Spleen (tissue), 11 donors: ENCODE measurements at regions not wholly inside any gene's neighbourhood (a gene's known extent, or its start where the extent isn't known, plus 50 kb on each side); places are given as distances from the start of the nearest gene placed in this dataset.

ENCODE experiments used
- DNase-seq: peaks from one replicate; pipeline ENCODE4 v3.0.0-alpha.2; 2020
- H3K27ac ChIP-seq, 8 donors: fragments of 200-600 bp; sonication (generic) in 7 of 8; 1 replicate in 4 of 8; 2 replicates in 4 of 8; pipeline versions ENCODE4 v1.5.0 to v1.8.0; 2016 to 2021; ENCODE audit warnings: inconsistent platforms in 4 of 8, mild to moderate bottlenecking in 4 of 8, moderate library complexity in 1 of 8
- H3K27me3 ChIP-seq, 7 donors: fragments of 200-600 bp; sonication (generic) in 6 of 7; replicated peaks in 1 of 7; 1 replicate in 4 of 7; 2 replicates in 3 of 7; pipeline versions ENCODE4 v1.5.0 to v1.8.0; 2016 to 2021; ENCODE audit warnings: inconsistent platforms in 3 of 7, mild to moderate bottlenecking in 1 of 7
- H3K36me3 ChIP-seq, 6 donors: fragments of 200-600 bp; sonication (generic) in 5 of 6; 1 replicate in 4 of 6; 2 replicates in 2 of 6; pipeline versions ENCODE4 v1.5.0 to v1.8.0; 2016 to 2021; ENCODE audit warnings: inconsistent platforms in 2 of 6
- H3K4me1 ChIP-seq, 6 donors: fragments of 200-600 bp; sonication (generic) in 5 of 6; 1 replicate in 3 of 6; 2 replicates in 3 of 6; pipeline versions ENCODE4 v1.5.0 to v1.8.0; 2016 to 2021; ENCODE audit warnings: inconsistent platforms in 3 of 6
- H3K4me3 ChIP-seq, 8 donors: fragments of 200-600 bp; sonication (generic) in 7 of 8; 1 replicate in 4 of 8; 2 replicates in 4 of 8; pipeline versions ENCODE4 v1.5.0 to v1.8.0; 2016 to 2021; ENCODE audit warnings: inconsistent platforms in 4 of 8, mild to moderate bottlenecking in 4 of 8, moderate library complexity in 2 of 8
- H3K9me3 ChIP-seq, 8 donors: fragments of 200-600 bp; sonication (generic) in 7 of 8; 1 replicate in 4 of 8; 2 replicates in 4 of 8; pipeline versions ENCODE4 v1.5.0 to v1.8.0; 2016 to 2021; ENCODE audit warnings: inconsistent platforms in 4 of 8
- POLR2A ChIP-seq, 3 donors: fragments of 450-650 bp; IDR thresholded peaks; one replicate each; pipeline ENCODE4 v1.5.1; 2017; ENCODE audit warnings: antibody characterized with exemption in 3 of 3, mild to moderate bottlenecking in 1 of 3
- POLR2AphosphoS5 ChIP-seq, 3 donors: sonication (generic); formaldehyde crosslinking; IDR thresholded peaks; one replicate each; pipeline ENCODE4 v1.5.1; 2017; ENCODE audit warnings: antibody characterized with exemption in 3 of 3
- WGBS, 5 donors: extraction: QIAGEN DNeasy Blood & Tissue Kit in 3 of 5; methylation state at CpG; one replicate each; pipeline versions ENCODE4 v1.1.5 to v1.1.7; 2013 to 2018; 5-methylcytosine and 5-hydroxymethylcytosine counted together
- intact Hi-C: fragments of 100-400 bp; cut with DNase I; formaldehyde crosslinking; loops from one replicate; pipeline ENCODE4 v1.15.0; 2023; ENCODE audit warnings: low total_unique reads
- TF ChIP-seq, protein P1 (sequence below), 11 experiments: fragments of 200-600 bp in 7 of 11; fragments of 450-650 bp in 4 of 11; sonication (generic) in 4 of 11; IDR thresholded peaks in 8 of 11; conservative IDR thresholded peaks in 3 of 11; 1 replicate in 7 of 11; 2 replicates in 4 of 11; pipeline versions ENCODE4 v1.4.0 to v1.8.0; 2016 to 2021; ENCODE audit warnings: antibody characterized with exemption in 11 of 11, inconsistent platforms in 4 of 11, mild to moderate bottlenecking in 1 of 11
- donor health status: healthy with polysubstance abuse.
- donor health status: DM: no; HTN: no; CAD: no; lungs with moderate emphysema.
- donor health status: DM: no; HTN: no; CAD: no.
- donor health status: Bipolar disorder and iron deficiency.
- donor health status: healthy.
- donor health status: DM: no; HTN: no; CAD: no.
- donor health status: DM: yes; HTN: yes; CAD: no.

DNA sequence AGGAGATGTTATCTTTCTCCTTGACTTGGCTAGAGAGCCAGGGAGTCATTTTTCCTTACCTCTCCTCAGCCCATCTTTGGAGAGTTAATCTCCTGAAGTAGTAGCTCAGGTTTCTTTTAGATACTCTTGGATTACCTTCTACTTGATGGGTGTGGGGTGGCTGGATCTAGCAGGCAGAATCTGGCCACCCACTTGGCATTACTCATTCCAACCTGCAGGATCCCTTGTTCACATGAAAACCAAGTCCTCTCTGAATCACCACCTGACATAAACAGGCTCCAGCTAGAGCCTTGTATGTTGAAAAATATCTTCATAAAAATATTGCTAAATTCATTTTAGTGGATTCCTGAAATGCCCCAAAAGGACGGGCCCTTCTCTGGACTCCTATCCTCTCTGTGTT lies 250.6 kb upstream of the PLET1 start:
- no peaks in the 10 kb centered on the region for H3K36me3 ChIP-seq
- TF ChIP-seq POLR2AphosphoS5 (IDR thresholded peaks at IDR 0.05) (no peak), POLR2A (IDR thresholded peaks at IDR 0.05) (no peak)
- TF ChIP-seq, protein P1, sequence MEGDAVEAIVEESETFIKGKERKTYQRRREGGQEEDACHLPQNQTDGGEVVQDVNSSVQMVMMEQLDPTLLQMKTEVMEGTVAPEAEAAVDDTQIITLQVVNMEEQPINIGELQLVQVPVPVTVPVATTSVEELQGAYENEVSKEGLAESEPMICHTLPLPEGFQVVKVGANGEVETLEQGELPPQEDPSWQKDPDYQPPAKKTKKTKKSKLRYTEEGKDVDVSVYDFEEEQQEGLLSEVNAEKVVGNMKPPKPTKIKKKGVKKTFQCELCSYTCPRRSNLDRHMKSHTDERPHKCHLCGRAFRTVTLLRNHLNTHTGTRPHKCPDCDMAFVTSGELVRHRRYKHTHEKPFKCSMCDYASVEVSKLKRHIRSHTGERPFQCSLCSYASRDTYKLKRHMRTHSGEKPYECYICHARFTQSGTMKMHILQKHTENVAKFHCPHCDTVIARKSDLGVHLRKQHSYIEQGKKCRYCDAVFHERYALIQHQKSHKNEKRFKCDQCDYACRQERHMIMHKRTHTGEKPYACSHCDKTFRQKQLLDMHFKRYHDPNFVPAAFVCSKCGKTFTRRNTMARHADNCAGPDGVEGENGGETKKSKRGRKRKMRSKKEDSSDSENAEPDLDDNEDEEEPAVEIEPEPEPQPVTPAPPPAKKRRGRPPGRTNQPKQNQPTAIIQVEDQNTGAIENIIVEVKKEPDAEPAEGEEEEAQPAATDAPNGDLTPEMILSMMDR (IDR thresholded peaks at IDR 0.05 in 8 of 11, conservative IDR thresholded peaks at IDR 0.05 in 3 of 11) = no peak
- WGBS, 5 donors = 68 to 89% (median 78%) methylated on average over 1 of the region's 1 CpG
- H3K4me1 ChIP-seq = no peaks in the 10 kb centered on the region
- H3K27me3 ChIP-seq = peaks cover 0 to 13% (median 0%) of the 10 kb centered on the region in 7 donors
- H3K9me3 ChIP-seq = no peaks in the 10 kb centered on the region
- intact Hi-C loops = no loop called here
- no peak overlapping the region for H3K27ac ChIP-seq
- no peak for DNase-seq
- no peak overlapping the region for H3K4me3 ChIP-seq

- DNase-seq = no peak
- no peak overlapping the region for H3K4me3 ChIP-seq
- intact Hi-C loops = no loop called here
- no peaks in the 10 kb centered on the region for H3K4me1 ChIP-seq
- TF ChIP-seq POLR2AphosphoS5 (IDR thresholded peaks at IDR 0.05) (no peak), POLR2A (IDR thresholded peaks at IDR 0.05) (no peak)
- TF ChIP-seq, protein P1 (IDR thresholded peaks at IDR 0.05 in 8 of 11, conservative IDR thresholded peaks at IDR 0.05 in 3 of 11) = no peak
- no peak overlapping the region for H3K27ac ChIP-seq
- H3K9me3 ChIP-seq = no peaks in the 10 kb centered on the region
- WGBS, 5 donors = 66 to 82% (median 68%) methylated on average over 1 of the region's 1 CpG
- peaks cover 0 to 13% (median 0%) of the 10 kb centered on the region in 7 donors for H3K27me3 ChIP-seq
- no peaks in the 10 kb centered on the region for H3K36me3 ChIP-seq
Observed at GRCh38 chr11:112511911-112512310, 251.3 kb upstream of the PLET1 start.

GRCh38 chr11:112513417-112513816 lies 252.8 kb upstream of the PLET1 start:
- Histone ChIP-seq H3K4me1 (no peaks in the 10 kb centered on the region), H3K27me3 (peaks cover 0 to 9% (median 0%) of the 10 kb centered on the region in 7 donors), H3K27ac (no peak overlapping the region), H3K36me3 (no peaks in the 10 kb centered on the region), H3K4me3 (no peak overlapping the region), H3K9me3 (no peaks in the 10 kb centered on the region)
- TF ChIP-seq POLR2AphosphoS5 (IDR thresholded peaks at IDR 0.05) (no peak), POLR2A (IDR thresholded peaks at IDR 0.05) (no peak)
- TF ChIP-seq, protein P1 (IDR thresholded peaks at IDR 0.05 in 8 of 11, conservative IDR thresholded peaks at IDR 0.05 in 3 of 11) = no peak
- intact Hi-C loops = no loop called here
- WGBS, 5 donors = 64 to 83% (median 78%) methylated on average over 2 of the region's 2 CpGs
- DNase-seq = no peak

DNA sequence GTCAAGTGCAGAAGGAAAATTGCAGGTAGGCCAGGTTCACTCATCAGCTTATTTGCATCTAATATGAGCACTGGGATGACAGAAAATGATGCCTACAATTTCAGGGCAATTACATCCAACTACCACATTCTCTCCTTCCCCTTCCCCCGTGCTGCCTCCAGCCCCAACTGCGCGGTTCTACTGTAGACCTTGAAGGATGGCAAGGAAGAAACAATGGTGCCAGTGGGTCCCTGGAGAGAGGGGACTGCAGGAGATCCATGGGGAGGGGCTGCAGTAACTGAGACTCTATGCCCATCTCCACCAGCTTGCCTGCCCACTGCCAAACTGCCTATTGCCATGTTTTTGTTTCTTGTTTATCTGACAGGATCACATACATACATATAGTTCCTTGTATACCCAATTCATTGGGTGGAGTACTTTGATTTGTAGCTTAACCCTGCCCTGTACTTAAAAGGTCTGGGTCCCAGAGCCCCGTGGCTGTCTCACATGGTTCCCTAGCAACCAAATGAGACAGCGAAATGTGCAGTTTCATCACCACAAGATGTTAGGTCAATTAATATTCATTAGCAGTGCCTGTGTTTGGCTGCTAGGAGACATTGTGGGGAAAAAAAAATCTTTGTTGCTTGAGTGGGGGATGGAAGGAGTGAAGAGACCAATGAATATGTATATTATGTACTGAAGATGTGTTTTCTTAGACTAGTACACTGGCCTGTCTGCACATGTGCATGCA lies 253.5 kb upstream of the PLET1 start:
- no peak for DNase-seq
- Histone ChIP-seq H3K36me3 (no peaks in the 10 kb centered on the region), H3K4me1 (no peaks in the 10 kb centered on the region), H3K27me3 (peaks cover 0 to 5% (median 0%) of the 10 kb centered on the region in 7 donors), H3K27ac (no peak overlapping the region), H3K4me3 (no peak overlapping the region), H3K9me3 (no peaks in the 10 kb centered on the region)
- TF ChIP-seq POLR2A (IDR thresholded peaks at IDR 0.05) (no peak), POLR2AphosphoS5 (IDR thresholded peaks at IDR 0.05) (no peak)
- TF ChIP-seq, protein P1 (IDR thresholded peaks at IDR 0.05 in 8 of 11, conservative IDR thresholded peaks at IDR 0.05 in 3 of 11) = no peak
- WGBS, 5 donors = 57 to 65% (median 60%) methylated on average over 5 of the region's 5 CpGs
- intact Hi-C loops = no loop called here
